ENCODE measurements at regions not wholly inside any gene's neighbourhood (a gene's known extent, or its start where the extent isn't known, plus 50 kb on each side); places are given as distances from the start of the nearest gene placed in this dataset.

DNA sequence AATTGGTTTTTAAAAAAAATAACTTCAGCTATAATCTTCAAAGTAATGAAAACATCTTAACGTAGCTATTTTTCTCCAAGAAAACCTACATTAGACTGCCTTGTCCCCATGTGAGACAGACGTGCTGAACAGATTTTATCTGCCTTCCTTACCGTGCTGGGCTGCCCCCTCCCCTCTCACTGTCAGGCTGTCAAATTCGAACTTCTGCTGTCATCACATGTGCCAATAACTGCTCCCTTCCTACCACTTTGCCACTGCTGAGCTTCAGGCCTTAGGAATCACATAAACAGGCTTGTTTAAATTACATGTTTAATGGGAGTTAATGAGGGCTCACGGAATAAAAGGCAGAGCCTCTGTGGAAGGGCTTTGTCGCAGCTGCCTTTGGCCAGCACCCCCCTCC, 77.0 kb upstream of the NHSL1 start:
- Histone ChIP-seq H3K36me3 (no peaks in the 10 kb centered on the region), H3K4me1 (ENCODE audit: control insufficient read depth in 1 of 2, insufficient read depth in 1 of 2, low read depth in 1 of 2, low read length in 1 of 2) (no peaks in the 10 kb centered on the region), H3K4me3 (ENCODE audit: low read depth in 1 of 2, low read length in 1 of 2) (no peak overlapping the region), H3K27ac (no peak overlapping the region), H3K9me3 (no peaks in the 10 kb centered on the region), H3K27me3 (peaks cover 24% of the 10 kb centered on the region)
- TF ChIP-seq, protein P1, sequence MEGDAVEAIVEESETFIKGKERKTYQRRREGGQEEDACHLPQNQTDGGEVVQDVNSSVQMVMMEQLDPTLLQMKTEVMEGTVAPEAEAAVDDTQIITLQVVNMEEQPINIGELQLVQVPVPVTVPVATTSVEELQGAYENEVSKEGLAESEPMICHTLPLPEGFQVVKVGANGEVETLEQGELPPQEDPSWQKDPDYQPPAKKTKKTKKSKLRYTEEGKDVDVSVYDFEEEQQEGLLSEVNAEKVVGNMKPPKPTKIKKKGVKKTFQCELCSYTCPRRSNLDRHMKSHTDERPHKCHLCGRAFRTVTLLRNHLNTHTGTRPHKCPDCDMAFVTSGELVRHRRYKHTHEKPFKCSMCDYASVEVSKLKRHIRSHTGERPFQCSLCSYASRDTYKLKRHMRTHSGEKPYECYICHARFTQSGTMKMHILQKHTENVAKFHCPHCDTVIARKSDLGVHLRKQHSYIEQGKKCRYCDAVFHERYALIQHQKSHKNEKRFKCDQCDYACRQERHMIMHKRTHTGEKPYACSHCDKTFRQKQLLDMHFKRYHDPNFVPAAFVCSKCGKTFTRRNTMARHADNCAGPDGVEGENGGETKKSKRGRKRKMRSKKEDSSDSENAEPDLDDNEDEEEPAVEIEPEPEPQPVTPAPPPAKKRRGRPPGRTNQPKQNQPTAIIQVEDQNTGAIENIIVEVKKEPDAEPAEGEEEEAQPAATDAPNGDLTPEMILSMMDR (IDR thresholded peaks at IDR 0.05), result no peak

DNA sequence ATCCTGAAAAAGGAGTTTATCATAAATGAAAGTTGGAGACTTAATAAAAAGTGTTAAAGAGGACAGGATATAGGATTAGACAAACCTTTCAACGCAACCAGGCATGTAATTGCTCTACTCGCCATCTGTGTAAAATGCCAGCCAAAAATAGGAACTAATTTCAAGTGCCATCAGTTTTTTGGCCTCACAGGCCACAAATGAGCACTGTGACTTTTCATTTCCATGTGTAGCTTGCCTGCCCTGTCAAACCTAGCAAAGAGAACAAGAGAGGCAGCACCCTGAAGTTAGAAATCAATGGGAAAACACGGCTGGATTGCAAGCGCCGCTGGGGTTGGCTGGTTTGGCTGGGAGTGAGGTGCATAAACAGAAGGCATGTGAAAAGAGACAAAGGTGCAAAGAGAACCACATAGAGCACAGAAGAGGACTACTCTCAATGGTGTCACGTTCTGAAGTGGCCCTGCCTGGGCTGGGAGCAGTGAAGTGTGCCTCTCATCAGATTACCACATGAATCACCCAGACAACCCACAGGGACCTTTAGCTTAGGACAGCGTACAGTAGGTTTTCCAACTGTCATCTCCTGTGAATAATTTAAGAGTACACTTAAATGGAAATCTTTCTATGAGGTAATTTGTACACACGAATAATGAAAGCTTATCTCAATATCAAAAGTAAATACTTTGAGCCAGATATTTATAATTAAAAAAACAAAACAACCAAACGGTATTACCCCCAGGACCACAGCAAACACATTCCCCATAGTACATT, 78.0 kb upstream of the NHSL1 start:
- H3K36me3 ChIP-seq, result no peaks in the 10 kb centered on the region
- TF ChIP-seq, protein P1 (IDR thresholded peaks at IDR 0.05), result no peak
- no peaks in the 10 kb centered on the region for H3K4me1 ChIP-seq (ENCODE audit: control insufficient read depth in 1 of 2, insufficient read depth in 1 of 2, low read depth in 1 of 2, low read length in 1 of 2)
- peaks cover 14% of the 10 kb centered on the region for H3K27me3 ChIP-seq
- H3K27ac ChIP-seq, result no peak overlapping the region
- H3K9me3 ChIP-seq, result no peaks in the 10 kb centered on the region
- no peak overlapping the region for H3K4me3 ChIP-seq (ENCODE audit: low read depth in 1 of 2, low read length in 1 of 2)

DNA sequence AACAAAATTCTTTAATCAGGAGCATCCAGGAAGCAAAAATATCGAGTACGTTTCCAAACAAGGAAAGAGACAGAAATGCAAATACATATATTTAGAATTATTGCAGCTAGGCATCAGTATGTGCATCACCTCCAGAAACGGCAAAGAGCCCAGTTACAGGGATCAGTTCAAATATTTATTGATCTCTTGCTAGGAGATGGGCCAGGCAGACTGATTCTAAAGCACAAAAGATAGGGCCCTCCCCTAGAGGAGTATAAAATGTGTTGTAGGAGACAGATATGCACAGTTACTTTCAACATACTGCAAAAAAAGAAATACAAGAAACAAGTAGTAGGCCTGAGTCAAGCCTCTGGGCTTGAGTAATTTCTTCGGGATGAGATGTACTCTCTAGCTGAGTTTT, 80.7 kb upstream of the NHSL1 start:
- no peak overlapping the region for H3K4me3 ChIP-seq (ENCODE audit: low read depth in 1 of 2, low read length in 1 of 2)
- TF ChIP-seq, protein P1 (IDR thresholded peaks at IDR 0.05), result no peak
- no peaks in the 10 kb centered on the region for H3K36me3 ChIP-seq
- no peaks in the 10 kb centered on the region for H3K9me3 ChIP-seq
- H3K27me3 ChIP-seq, result no peaks in the 10 kb centered on the region
- no peaks in the 10 kb centered on the region for H3K4me1 ChIP-seq (ENCODE audit: control insufficient read depth in 1 of 2, insufficient read depth in 1 of 2, low read depth in 1 of 2, low read length in 1 of 2)
- H3K27ac ChIP-seq, result no peak overlapping the region

DNA sequence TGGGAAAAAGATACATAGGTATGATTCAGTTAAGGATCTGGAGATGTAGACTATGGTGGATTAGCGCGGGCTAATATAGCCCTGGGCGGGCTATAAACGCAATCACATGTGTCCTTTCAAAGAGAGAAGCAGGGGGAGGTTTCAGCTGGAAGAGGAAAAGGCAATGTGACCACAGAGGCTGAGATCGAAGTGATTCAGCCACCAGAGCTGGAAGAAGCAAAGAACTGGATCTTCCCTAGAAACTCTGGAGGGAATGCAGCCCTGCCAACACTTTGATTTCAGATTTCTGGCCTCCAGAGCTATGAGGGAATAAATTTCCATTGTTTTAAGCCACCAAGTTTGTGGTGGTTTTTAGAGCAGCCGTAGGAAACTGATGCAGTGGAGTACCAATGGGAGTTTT, 81.5 kb upstream of the NHSL1 start:
- H3K4me1 ChIP-seq (ENCODE audit: control insufficient read depth in 1 of 2, insufficient read depth in 1 of 2, low read depth in 1 of 2, low read length in 1 of 2), result no peaks in the 10 kb centered on the region
- H3K36me3 ChIP-seq, result no peaks in the 10 kb centered on the region
- H3K27ac ChIP-seq, result no peak overlapping the region
- no peak overlapping the region for H3K4me3 ChIP-seq (ENCODE audit: low read depth in 1 of 2, low read length in 1 of 2)
- TF ChIP-seq, protein P1 (IDR thresholded peaks at IDR 0.05), result no peak
- H3K9me3 ChIP-seq, result no peaks in the 10 kb centered on the region
- H3K27me3 ChIP-seq, result no peaks in the 10 kb centered on the region

DNA sequence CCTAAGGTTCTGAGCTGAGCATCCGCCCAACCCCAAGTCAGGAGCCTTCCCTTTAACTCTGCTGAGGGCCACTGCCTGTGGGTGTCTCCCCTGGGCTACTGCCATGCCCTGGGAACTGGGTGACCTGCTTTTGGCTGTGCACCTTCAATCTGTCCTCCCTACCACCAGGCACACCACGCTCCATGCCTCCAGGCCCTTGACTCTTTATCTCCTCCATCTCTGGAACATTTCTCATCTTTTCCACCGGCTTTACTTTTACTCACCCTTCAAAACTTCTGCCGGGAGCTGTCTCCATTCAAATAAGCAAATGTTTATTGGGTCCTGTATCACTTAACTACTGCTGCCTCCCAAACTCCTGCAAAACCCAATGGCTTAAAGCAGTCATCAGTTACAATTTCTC, 83.3 kb upstream of the NHSL1 start:
- Histone ChIP-seq H3K27ac (no peak overlapping the region), H3K4me3 (ENCODE audit: low read depth in 1 of 2, low read length in 1 of 2) (no peak overlapping the region), H3K27me3 (no peaks in the 10 kb centered on the region), H3K36me3 (no peaks in the 10 kb centered on the region), H3K9me3 (no peaks in the 10 kb centered on the region), H3K4me1 (ENCODE audit: control insufficient read depth in 1 of 2, insufficient read depth in 1 of 2, low read depth in 1 of 2, low read length in 1 of 2) (no peaks in the 10 kb centered on the region)
- TF ChIP-seq, protein P1 (IDR thresholded peaks at IDR 0.05), result no peak
